UCSD-AML1 (cell line): ENCODE measurements at regions not wholly inside any gene's neighbourhood (a gene's known extent, or its start where the extent isn't known, plus 50 kb on each side); places are given as distances from the start of the nearest gene placed in this dataset.
"Not testable (repeated sequence)": the region's sequence is repeated elsewhere in the genome, so short reads cannot be mapped to it uniquely, and the experiment has no call there.

Source experiments
- DNase-seq: peaks from one replicate; lab custom pipeline; 2025; ENCODE audit not compliant: unreplicated experiment; lab: John Stamatoyannopoulos, UW

- no peak for DNase-seq
Observed at GRCh38 chr2:382728-383022, 94.8 kb upstream of the ALKAL2 start.

- DNase-seq = no peak
Observed at GRCh38 chr2:381941-382727, 94.2 kb upstream of the ALKAL2 start.

GRCh38 chr2:381181-381580, 93.3 kb upstream of the ALKAL2 start:
- no peak for DNase-seq

GRCh38 chr2:380772-381171, 92.9 kb upstream of the ALKAL2 start:
- no peak for DNase-seq

GRCh38 chr2:380221-380620, 92.3 kb upstream of the ALKAL2 start:
- no peak for DNase-seq

- DNase-seq = no peak
Observed at GRCh38 chr2:379778-380177, 91.9 kb upstream of the ALKAL2 start.

- DNase-seq = no peak
Observed at GRCh38 chr2:378364-378763, 90.5 kb upstream of the ALKAL2 start.

GRCh38 chr2:377414-377813, 89.5 kb upstream of the ALKAL2 start:
- no peak for DNase-seq

- DNase-seq = no peak
Observed at GRCh38 chr2:375956-376307, 88.0 kb upstream of the ALKAL2 start.

GRCh38 chr2:375270-375955, 87.5 kb upstream of the ALKAL2 start:
- DNase-seq = no peak

- no peak for DNase-seq
Observed at GRCh38 chr2:368386-368785, 80.5 kb upstream of the ALKAL2 start.

- DNase-seq = no peak
Observed at GRCh38 chr2:367246-367645, 79.4 kb upstream of the ALKAL2 start.

GRCh38 chr2:366706-367105, 78.8 kb upstream of the ALKAL2 start:
- no peak for DNase-seq

GRCh38 chr2:365367-366275, 77.7 kb upstream of the ALKAL2 start:
- no peak for DNase-seq

- DNase-seq = no peak
Observed at GRCh38 chr2:363824-364470, 76.1 kb upstream of the ALKAL2 start.

GRCh38 chr2:362924-363323, 75.0 kb upstream of the ALKAL2 start:
- no peak for DNase-seq

- DNase-seq = no peak
Observed at GRCh38 chr2:360124-360523, 72.2 kb upstream of the ALKAL2 start.

- no peak for DNase-seq
Observed at GRCh38 chr2:359047-359446, 71.2 kb upstream of the ALKAL2 start.

- DNase-seq = no peak
Observed at GRCh38 chr2:357811-358210, 69.9 kb upstream of the ALKAL2 start.

- DNase-seq = not testable (repeated sequence)
Observed at GRCh38 chr2:356304-356703, 68.4 kb upstream of the ALKAL2 start.

GRCh38 chr2:355773-356172, 67.9 kb upstream of the ALKAL2 start:
- no peak for DNase-seq
